ENCODE measurements at regions not wholly inside any gene's neighbourhood (a gene's known extent, or its start where the extent isn't known, plus 50 kb on each side); places are given as distances from the start of the nearest gene placed in this dataset.
"Not testable (repeated sequence)": the region's sequence is repeated elsewhere in the genome, so short reads cannot be mapped to it uniquely, and the experiment has no call there.

DNA sequence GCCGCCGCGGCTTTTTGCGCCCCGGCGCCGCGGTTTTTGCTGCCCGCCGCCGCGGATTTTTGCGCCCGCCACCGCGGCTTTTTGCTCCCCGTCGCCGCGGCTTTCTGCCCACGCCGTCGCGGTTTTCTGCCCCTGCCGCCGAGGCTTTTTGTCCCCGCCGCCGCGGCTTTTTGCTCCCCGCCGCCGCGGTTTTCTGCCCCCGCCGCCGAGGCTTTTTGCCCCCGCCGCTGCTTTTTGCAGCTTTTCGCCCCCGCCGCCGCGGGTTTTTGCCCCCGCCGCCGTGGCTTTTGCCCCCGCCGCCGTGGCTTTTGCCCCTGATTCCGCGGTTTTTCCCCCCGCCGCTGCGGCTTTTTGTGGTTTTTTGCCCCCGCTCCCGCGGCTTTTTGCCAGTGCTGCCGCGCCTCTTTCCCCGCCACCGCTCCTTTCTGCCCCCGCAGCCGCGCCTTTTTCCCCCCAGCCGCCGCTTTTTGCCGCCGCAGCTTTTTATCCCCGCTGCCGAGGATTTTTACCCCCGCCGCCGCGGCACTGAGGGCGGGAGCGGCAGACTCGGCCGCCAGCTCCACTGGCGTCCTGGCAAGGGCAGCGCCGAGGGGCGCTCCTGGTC is 518.6 kb upstream of the WSB1 start:
- Histone ChIP-seq H3K27ac (ENCODE audit: low read depth, low read length) (no peak overlapping the region), H3K36me3 (ENCODE audit: control insufficient read depth in 3 of 3, insufficient read depth in 3 of 3, low read length in 3 of 3) (no peaks in the 10 kb centered on the region), H3K4me3 (ENCODE audit: low read length in 3 of 3) (no peak overlapping the region), H3K4me1 (ENCODE audit: control insufficient read depth in 3 of 3, insufficient read depth in 3 of 3, low read length in 3 of 3) (no peaks in the 10 kb centered on the region), H3K27me3 (ENCODE audit: control insufficient read depth in 3 of 3, insufficient read depth in 3 of 3, low read length in 3 of 3) (no peaks in the 10 kb centered on the region), H3K9ac (ENCODE audit: low read depth in 1 of 3, low read length in 3 of 3) (no peak overlapping the region), H3K9me3 (ENCODE audit: control insufficient read depth in 3 of 3, low read length in 3 of 3) (no peaks in the 10 kb centered on the region)

GRCh38 chr17:26780187-26780814 is 513.6 kb upstream of the WSB1 start:
- peaks cover 0 to 17% (median 5%) of the 10 kb centered on the region in 3 donors for H3K9me3 ChIP-seq (ENCODE audit: control insufficient read depth in 3 of 3, low read length in 3 of 3)
- H3K9ac ChIP-seq (ENCODE audit: low read depth in 1 of 3, low read length in 3 of 3); H3K36me3 ChIP-seq (ENCODE audit: control insufficient read depth in 3 of 3, insufficient read depth in 3 of 3, low read length in 3 of 3); H3K4me3 ChIP-seq (ENCODE audit: low read length in 3 of 3); H3K27ac ChIP-seq (ENCODE audit: low read depth, low read length); H3K4me1 ChIP-seq (ENCODE audit: control insufficient read depth in 3 of 3, insufficient read depth in 3 of 3, low read length in 3 of 3); H3K27me3 ChIP-seq (ENCODE audit: control insufficient read depth in 3 of 3, insufficient read depth in 3 of 3, low read length in 3 of 3): not testable (repeated sequence)

DNA sequence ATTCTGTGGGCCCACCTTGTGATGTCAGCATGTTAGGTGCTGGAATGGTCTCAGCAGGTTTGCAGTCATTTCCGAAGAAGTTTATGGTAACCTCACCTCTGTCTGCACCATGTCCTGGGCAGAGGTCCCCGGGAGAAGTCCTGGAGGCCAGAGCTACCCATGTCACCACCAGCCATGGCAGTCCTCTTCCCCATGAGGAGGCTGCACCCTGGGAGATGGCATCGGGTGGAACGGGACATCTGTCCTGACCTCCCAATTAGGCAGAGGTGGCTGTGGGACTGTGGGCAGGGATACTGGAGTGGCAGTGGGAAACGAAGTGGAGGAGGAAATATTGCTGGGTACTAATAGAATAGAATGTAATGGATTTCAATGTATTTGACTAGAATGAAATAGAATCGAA is 511.8 kb upstream of the WSB1 start:
- Histone ChIP-seq H3K9ac (ENCODE audit: low read depth in 1 of 3, low read length in 3 of 3) (no peak overlapping the region), H3K27me3 (ENCODE audit: control insufficient read depth in 3 of 3, insufficient read depth in 3 of 3, low read length in 3 of 3) (no peaks in the 10 kb centered on the region), H3K9me3 (ENCODE audit: control insufficient read depth in 3 of 3, low read length in 3 of 3) (peaks cover 4 to 32% (median 5%) of the 10 kb centered on the region in 3 donors)

GRCh38 chr17:26792486-26792885 is 501.4 kb upstream of the WSB1 start:
- Histone ChIP-seq H3K4me3 (ENCODE audit: low read length in 3 of 3) (no peak overlapping the region), H3K9me3 (ENCODE audit: control insufficient read depth in 3 of 3, low read length in 3 of 3) (peaks cover 3 to 41% (median 17%) of the 10 kb centered on the region in 3 donors), H3K36me3 (ENCODE audit: control insufficient read depth in 3 of 3, insufficient read depth in 3 of 3, low read length in 3 of 3) (no peaks in the 10 kb centered on the region), H3K27me3 (ENCODE audit: control insufficient read depth in 3 of 3, insufficient read depth in 3 of 3, low read length in 3 of 3) (no peaks in the 10 kb centered on the region), H3K9ac (ENCODE audit: low read depth in 1 of 3, low read length in 3 of 3) (no peak overlapping the region), H3K4me1 (ENCODE audit: control insufficient read depth in 3 of 3, insufficient read depth in 3 of 3, low read length in 3 of 3) (no peaks in the 10 kb centered on the region), H3K27ac (ENCODE audit: low read depth, low read length) (no peak overlapping the region)

More for the DNA sequence above, 511.8 kb upstream of the WSB1 start:
- Histone ChIP-seq H3K36me3 (ENCODE audit: control insufficient read depth in 3 of 3, insufficient read depth in 3 of 3, low read length in 3 of 3) (no peaks in the 10 kb centered on the region), H3K27ac (ENCODE audit: low read depth, low read length) (no peak overlapping the region), H3K4me1 (ENCODE audit: control insufficient read depth in 3 of 3, insufficient read depth in 3 of 3, low read length in 3 of 3) (no peaks in the 10 kb centered on the region), H3K4me3 (ENCODE audit: low read length in 3 of 3) (no peak overlapping the region)

- Histone ChIP-seq H3K36me3 (ENCODE audit: control insufficient read depth in 3 of 3, insufficient read depth in 3 of 3, low read length in 3 of 3) (no peaks in the 10 kb centered on the region), H3K4me1 (ENCODE audit: control insufficient read depth in 3 of 3, insufficient read depth in 3 of 3, low read length in 3 of 3) (no peaks in the 10 kb centered on the region), H3K9me3 (ENCODE audit: control insufficient read depth in 3 of 3, low read length in 3 of 3) (peaks cover 3 to 42% (median 10%) of the 10 kb centered on the region in 3 donors), H3K27me3 (ENCODE audit: control insufficient read depth in 3 of 3, insufficient read depth in 3 of 3, low read length in 3 of 3) (no peaks in the 10 kb centered on the region), H3K27ac (ENCODE audit: low read depth, low read length) (no peak overlapping the region), H3K4me3 (ENCODE audit: low read length in 3 of 3) (no peak overlapping the region), H3K9ac (ENCODE audit: low read depth in 1 of 3, low read length in 3 of 3) (no peak overlapping the region)
Measured at GRCh38 chr17:26807024-26807423, 486.9 kb upstream of the WSB1 start.

GRCh38 chr17:26809033-26809432 is 484.9 kb upstream of the WSB1 start:
- no peaks in the 10 kb centered on the region for H3K27me3 ChIP-seq (ENCODE audit: control insufficient read depth in 3 of 3, insufficient read depth in 3 of 3, low read length in 3 of 3)
- H3K36me3 ChIP-seq (ENCODE audit: control insufficient read depth in 3 of 3, insufficient read depth in 3 of 3, low read length in 3 of 3), result no peaks in the 10 kb centered on the region
- peaks cover 3 to 40% (median 15%) of the 10 kb centered on the region in 3 donors for H3K9me3 ChIP-seq (ENCODE audit: control insufficient read depth in 3 of 3, low read length in 3 of 3)
- no peak overlapping the region for H3K9ac ChIP-seq (ENCODE audit: low read depth in 1 of 3, low read length in 3 of 3)
- no peak overlapping the region for H3K4me3 ChIP-seq (ENCODE audit: low read length in 3 of 3)
- no peak overlapping the region for H3K27ac ChIP-seq (ENCODE audit: low read depth, low read length)
- no peaks in the 10 kb centered on the region for H3K4me1 ChIP-seq (ENCODE audit: control insufficient read depth in 3 of 3, insufficient read depth in 3 of 3, low read length in 3 of 3)

GRCh38 chr17:26818736-26819135 is 475.2 kb upstream of the WSB1 start:
- Histone ChIP-seq H3K4me3 (ENCODE audit: low read length in 3 of 3) (no peak overlapping the region), H3K27ac (ENCODE audit: low read depth, low read length) (no peak overlapping the region), H3K4me1 (ENCODE audit: control insufficient read depth in 3 of 3, insufficient read depth in 3 of 3, low read length in 3 of 3) (no peaks in the 10 kb centered on the region), H3K27me3 (ENCODE audit: control insufficient read depth in 3 of 3, insufficient read depth in 3 of 3, low read length in 3 of 3) (no peaks in the 10 kb centered on the region), H3K9me3 (ENCODE audit: control insufficient read depth in 3 of 3, low read length in 3 of 3) (peaks cover 3 to 62% (median 22%) of the 10 kb centered on the region in 3 donors), H3K9ac (ENCODE audit: low read depth in 1 of 3, low read length in 3 of 3) (no peak overlapping the region), H3K36me3 (ENCODE audit: control insufficient read depth in 3 of 3, insufficient read depth in 3 of 3, low read length in 3 of 3) (no peaks in the 10 kb centered on the region)

All from skeletal muscle tissue (tissue), 3 donors.